ENCODE measurements at regions not wholly inside any gene's neighbourhood (a gene's known extent, or its start where the extent isn't known, plus 50 kb on each side); places are given as distances from the start of the nearest gene placed in this dataset.
"Not testable (repeated sequence)": the region's sequence is repeated elsewhere in the genome, so short reads cannot be mapped to it uniquely, and the experiment has no call there.

DNA sequence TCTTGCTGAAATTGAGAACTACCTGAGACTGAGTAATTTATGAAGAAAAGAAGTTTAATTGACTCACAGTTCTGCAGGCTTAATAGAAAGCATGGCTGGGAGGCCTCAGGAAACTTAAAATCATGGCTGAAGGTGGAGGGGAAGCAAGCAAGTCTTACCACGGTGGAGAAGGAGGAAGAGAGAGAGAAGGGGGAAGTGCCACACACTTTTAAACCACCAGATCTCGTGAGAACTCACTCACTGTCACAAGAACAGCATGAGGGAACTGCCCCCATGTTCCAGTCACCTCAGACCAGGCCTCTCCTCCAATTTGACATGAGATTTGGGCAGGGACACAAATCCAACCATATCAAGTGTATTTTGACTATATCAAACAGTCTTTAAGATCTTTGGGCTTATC lies 668.3 kb downstream of the SLCO4C1 start:
- H3K9me3 ChIP-seq (ENCODE audit: control insufficient read depth in 2 of 3, low read length in 3 of 3); H3K36me3 Mint-ChIP-seq; H3K4me1 Mint-ChIP-seq; H3K27ac Mint-ChIP-seq; H3K27me3 ChIP-seq (ENCODE audit: control insufficient read depth in 2 of 2, insufficient read depth in 2 of 2, low read length in 2 of 2); H3K36me3 ChIP-seq (ENCODE audit: control insufficient read depth in 2 of 3, insufficient read depth in 3 of 3, low read length in 3 of 3); ATAC-seq; intact Hi-C loops (cut with micrococcal nuclease); DNase-seq; H3K27ac ChIP-seq (ENCODE audit: low read depth, low read length); H3K4me1 ChIP-seq (ENCODE audit: control insufficient read depth in 2 of 2, insufficient read depth in 2 of 2, low read length in 2 of 2); H3K4me3 Mint-ChIP-seq; H3K4me3 ChIP-seq (ENCODE audit: low read length); H3K9me3 Mint-ChIP-seq; CTCF ChIA-PET; POLR2A ChIA-PET; H3K27me3 Mint-ChIP-seq: not testable (repeated sequence)

DNA sequence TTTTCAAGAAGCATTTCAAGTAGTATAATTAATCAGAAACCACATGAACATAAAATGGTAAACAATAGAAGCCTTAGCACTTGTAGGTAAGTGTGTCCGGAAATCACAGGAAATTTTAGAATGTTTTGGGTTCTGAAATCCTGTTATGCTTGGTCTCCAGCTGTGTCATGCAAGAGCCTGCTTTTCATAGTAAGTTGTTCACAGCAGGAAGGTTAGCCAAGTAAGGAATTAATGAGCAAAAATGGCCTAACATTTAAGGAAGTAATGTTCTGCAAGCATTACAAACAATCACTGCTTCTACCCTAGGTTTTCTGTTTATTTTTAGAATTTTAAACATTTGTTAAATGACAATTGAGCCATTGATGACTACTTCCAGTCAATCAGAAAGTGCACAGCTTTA lies 669.5 kb downstream of the SLCO4C1 start:
- ATAC-seq (no peak), DNase-seq (no peak)
- Mint-ChIP-seq H3K4me1 (no peaks in the 10 kb centered on the region), H3K4me3 (no peak overlapping the region), H3K27ac (no peak overlapping the region), H3K27me3 (no peaks in the 10 kb centered on the region), H3K36me3 (no peaks in the 10 kb centered on the region), H3K9me3 (peaks cover 0 to 9% (median 0%) of the 10 kb centered on the region in 11 donors)
- no peaks in the 10 kb centered on the region for H3K4me1 ChIP-seq (ENCODE audit: control insufficient read depth in 2 of 2, insufficient read depth in 2 of 2, low read length in 2 of 2)
- ChIA-PET POLR2A (no interaction called here), CTCF (no interaction called here)
- no peaks in the 10 kb centered on the region for H3K36me3 ChIP-seq (ENCODE audit: control insufficient read depth in 2 of 3, insufficient read depth in 3 of 3, low read length in 3 of 3)
- H3K9me3 ChIP-seq (ENCODE audit: control insufficient read depth in 2 of 3, low read length in 3 of 3) = no peaks in the 10 kb centered on the region
- no peak overlapping the region for H3K4me3 ChIP-seq (ENCODE audit: low read length)
- no peaks in the 10 kb centered on the region for H3K27me3 ChIP-seq (ENCODE audit: control insufficient read depth in 2 of 2, insufficient read depth in 2 of 2, low read length in 2 of 2)
- intact Hi-C loops (cut with micrococcal nuclease) = no loop called here
- no peak overlapping the region for H3K27ac ChIP-seq (ENCODE audit: low read depth, low read length)

DNA sequence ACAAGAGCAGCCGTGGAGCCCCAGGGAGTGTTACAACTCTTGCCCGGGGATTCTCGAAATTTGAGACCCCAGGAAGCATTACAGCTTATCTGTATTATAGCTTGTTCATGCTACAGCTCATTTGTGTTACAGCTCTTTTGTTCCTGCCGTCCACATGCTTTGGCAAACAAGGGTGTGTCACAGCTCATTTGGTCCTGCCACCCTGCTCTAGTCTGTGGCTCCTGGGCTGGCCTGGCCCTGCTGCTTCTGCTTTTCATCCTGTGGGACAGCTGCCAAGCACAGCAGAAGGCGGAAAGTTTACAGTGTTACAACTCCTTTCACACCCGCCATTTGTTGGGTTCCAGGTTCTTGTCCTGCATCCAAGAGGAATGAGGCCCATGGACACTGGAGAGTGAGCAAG lies 685.0 kb downstream of the SLCO4C1 start:
- Mint-ChIP-seq H3K4me1 (peaks cover 0 to 1% (median 0%) of the 10 kb centered on the region in 7 donors), H3K4me3 (no peak overlapping the region), H3K27me3 (no peaks in the 10 kb centered on the region), H3K9me3 (peaks cover 0 to 4% (median 0%) of the 10 kb centered on the region in 11 donors), H3K27ac (no peak overlapping the region), H3K36me3 (no peaks in the 10 kb centered on the region)
- intact Hi-C loops (cut with micrococcal nuclease) = no loop called here
- Histone ChIP-seq H3K27ac (ENCODE audit: low read depth, low read length) (no peak overlapping the region), H3K9me3 (ENCODE audit: control insufficient read depth in 2 of 3, low read length in 3 of 3) (no peaks in the 10 kb centered on the region), H3K27me3 (ENCODE audit: control insufficient read depth in 2 of 2, insufficient read depth in 2 of 2, low read length in 2 of 2) (no peaks in the 10 kb centered on the region), H3K4me1 (ENCODE audit: control insufficient read depth in 2 of 2, insufficient read depth in 2 of 2, low read length in 2 of 2) (no peaks in the 10 kb centered on the region), H3K4me3 (ENCODE audit: low read length) (no peak overlapping the region), H3K36me3 (ENCODE audit: control insufficient read depth in 2 of 3, insufficient read depth in 3 of 3, low read length in 3 of 3) (no peaks in the 10 kb centered on the region)
- POLR2A ChIA-PET = no interaction called here
- no peak for DNase-seq
- CTCF ChIA-PET = no interaction called here
- ATAC-seq = no peak

DNA sequence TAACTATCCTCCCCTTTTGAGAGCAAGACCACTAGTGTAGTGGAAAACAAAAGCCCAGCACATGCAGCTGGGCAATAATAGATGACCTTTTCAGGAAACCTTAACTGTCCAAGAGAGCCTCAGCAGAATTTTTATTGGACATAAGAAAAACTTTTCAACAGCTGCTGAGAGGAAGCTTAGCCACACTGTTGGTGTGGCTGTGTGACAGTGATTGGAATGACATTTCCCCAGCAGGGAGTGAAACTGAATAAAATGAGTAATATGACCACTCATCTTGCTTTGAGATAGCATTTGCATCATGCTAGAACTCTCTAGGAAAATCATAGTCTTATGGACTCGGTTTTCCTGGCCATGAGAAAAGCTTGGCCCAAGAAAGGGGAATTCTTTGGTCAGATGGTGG lies 687.8 kb downstream of the SLCO4C1 start:
- CTCF ChIA-PET = no interaction called here
- intact Hi-C loops (cut with micrococcal nuclease) = no loop called here
- Histone ChIP-seq H3K27ac (ENCODE audit: low read depth, low read length) (no peak overlapping the region), H3K27me3 (ENCODE audit: control insufficient read depth in 2 of 2, insufficient read depth in 2 of 2, low read length in 2 of 2) (no peaks in the 10 kb centered on the region), H3K4me3 (ENCODE audit: low read length) (no peak overlapping the region), H3K36me3 (ENCODE audit: control insufficient read depth in 2 of 3, insufficient read depth in 3 of 3, low read length in 3 of 3) (no peaks in the 10 kb centered on the region), H3K9me3 (ENCODE audit: control insufficient read depth in 2 of 3, low read length in 3 of 3) (no peaks in the 10 kb centered on the region), H3K4me1 (ENCODE audit: control insufficient read depth in 2 of 2, insufficient read depth in 2 of 2, low read length in 2 of 2) (no peaks in the 10 kb centered on the region)
- no peak for ATAC-seq
- POLR2A ChIA-PET = no interaction called here
- no peak overlapping the region for H3K4me3 Mint-ChIP-seq
- H3K9me3 Mint-ChIP-seq = peaks cover 0 to 8% (median 0%) of the 10 kb centered on the region in 11 donors
- no peaks in the 10 kb centered on the region for H3K36me3 Mint-ChIP-seq
- H3K27me3 Mint-ChIP-seq = no peaks in the 10 kb centered on the region
- H3K4me1 Mint-ChIP-seq = peaks cover 0 to 1% (median 0%) of the 10 kb centered on the region in 7 donors
- no peak overlapping the region for H3K27ac Mint-ChIP-seq
- no peak for DNase-seq

DNA sequence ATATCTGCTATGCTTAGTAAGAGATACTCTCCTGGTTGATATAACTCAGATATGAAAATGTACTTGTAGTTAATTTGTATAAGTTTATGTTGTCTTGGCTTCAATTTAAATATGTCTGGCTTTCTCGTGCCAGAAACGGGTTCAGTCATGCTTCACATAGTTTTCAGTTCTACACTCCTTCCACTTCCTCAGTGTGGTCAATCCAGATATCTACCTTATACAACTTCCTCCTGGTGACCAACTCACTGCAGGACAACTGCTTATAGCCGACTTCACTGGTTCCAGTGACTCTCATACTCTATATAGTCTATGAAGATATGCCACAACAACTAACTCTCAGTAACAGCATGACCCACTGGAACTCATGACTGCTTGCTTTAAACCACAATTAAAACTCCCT lies 690.4 kb downstream of the SLCO4C1 start:
- H3K36me3 ChIP-seq (ENCODE audit: control insufficient read depth in 2 of 3, insufficient read depth in 3 of 3, low read length in 3 of 3) = no peaks in the 10 kb centered on the region
- DNase-seq = no peak
- CTCF ChIA-PET = no interaction called here
- no peaks in the 10 kb centered on the region for H3K27me3 ChIP-seq (ENCODE audit: control insufficient read depth in 2 of 2, insufficient read depth in 2 of 2, low read length in 2 of 2)
- H3K36me3 Mint-ChIP-seq = no peaks in the 10 kb centered on the region
- no peaks in the 10 kb centered on the region for H3K27me3 Mint-ChIP-seq
- H3K27ac Mint-ChIP-seq = no peak overlapping the region
- H3K4me3 Mint-ChIP-seq = no peak overlapping the region
- peaks cover 0 to 1% (median 0%) of the 10 kb centered on the region in 7 donors for H3K4me1 Mint-ChIP-seq
- no peak overlapping the region for H3K27ac ChIP-seq (ENCODE audit: low read depth, low read length)
- H3K4me1 ChIP-seq (ENCODE audit: control insufficient read depth in 2 of 2, insufficient read depth in 2 of 2, low read length in 2 of 2) = no peaks in the 10 kb centered on the region
- POLR2A ChIA-PET = no interaction called here
- intact Hi-C loops (cut with micrococcal nuclease) = no loop called here
- no peak overlapping the region for H3K4me3 ChIP-seq (ENCODE audit: low read length)
- ATAC-seq = no peak
- no peaks in the 10 kb centered on the region for H3K9me3 ChIP-seq (ENCODE audit: control insufficient read depth in 2 of 3, low read length in 3 of 3)
- H3K9me3 Mint-ChIP-seq = peaks cover 0 to 8% (median 0%) of the 10 kb centered on the region in 11 donors

DNA sequence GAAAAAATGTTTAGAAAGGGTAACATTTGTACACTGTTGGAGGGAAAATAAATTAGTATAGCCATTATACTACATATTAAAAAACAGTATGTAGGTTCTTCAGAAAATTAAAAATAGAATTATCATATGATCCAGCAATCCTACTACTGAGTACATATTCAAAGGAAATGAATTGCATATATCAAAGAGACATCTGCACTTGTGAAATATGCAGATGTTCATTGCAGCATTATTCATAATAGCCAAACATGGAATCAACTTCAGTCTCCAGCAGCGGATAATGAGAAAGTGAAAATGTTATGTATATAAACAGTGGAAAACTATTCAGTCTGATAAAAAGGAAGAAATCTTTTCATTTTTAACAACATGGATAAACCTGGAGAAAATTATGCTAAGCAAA lies 695.5 kb downstream of the SLCO4C1 start:
- H3K4me1 ChIP-seq (ENCODE audit: control insufficient read depth in 2 of 2, insufficient read depth in 2 of 2, low read length in 2 of 2) = no peaks in the 10 kb centered on the region
- Mint-ChIP-seq H3K36me3 (no peaks in the 10 kb centered on the region), H3K9me3 (peaks cover 0 to 19% (median 7%) of the 10 kb centered on the region in 11 donors), H3K27me3 (no peaks in the 10 kb centered on the region), H3K27ac (no peak overlapping the region), H3K4me3 (no peak overlapping the region), H3K4me1 (no peaks in the 10 kb centered on the region)
- no peak for ATAC-seq
- intact Hi-C loops (cut with micrococcal nuclease) = no loop called here
- CTCF ChIA-PET = no interaction called here
- H3K27ac ChIP-seq (ENCODE audit: low read depth, low read length) = no peak overlapping the region
- no peak overlapping the region for H3K4me3 ChIP-seq (ENCODE audit: low read length)
- peaks cover 0 to under 1% (median 0%) of the 10 kb centered on the region in 3 experiments for H3K9me3 ChIP-seq (ENCODE audit: control insufficient read depth in 2 of 3, low read length in 3 of 3)
- no peak for DNase-seq
- POLR2A ChIA-PET = no interaction called here
- H3K36me3 ChIP-seq (ENCODE audit: control insufficient read depth in 2 of 3, insufficient read depth in 3 of 3, low read length in 3 of 3) = no peaks in the 10 kb centered on the region
- no peaks in the 10 kb centered on the region for H3K27me3 ChIP-seq (ENCODE audit: control insufficient read depth in 2 of 2, insufficient read depth in 2 of 2, low read length in 2 of 2)

DNA sequence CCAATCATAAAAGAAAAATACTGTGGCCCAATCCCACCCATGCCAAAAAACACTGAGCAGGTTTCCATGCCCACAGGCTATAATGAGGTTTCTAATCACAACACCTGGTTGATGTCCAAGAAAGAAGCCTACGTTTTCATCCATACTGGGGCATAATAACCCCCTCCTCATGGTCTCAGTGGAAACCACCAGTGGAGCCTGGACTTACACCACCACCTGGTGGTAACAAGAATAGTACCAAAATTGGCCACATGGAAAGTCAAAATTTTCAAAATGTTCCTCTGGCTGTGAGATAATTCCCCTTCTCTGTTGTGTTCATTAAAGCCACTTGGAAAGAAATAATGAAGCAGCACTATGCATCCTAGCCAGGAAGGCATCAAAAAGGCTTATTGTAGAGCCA lies 687.3 kb upstream of the ST8SIA4 start:
- DNase-seq (no peak), ATAC-seq (no peak)
- H3K4me3 ChIP-seq (ENCODE audit: low read length) = no peak overlapping the region
- H3K4me1 ChIP-seq (ENCODE audit: control insufficient read depth in 2 of 2, insufficient read depth in 2 of 2, low read length in 2 of 2) = no peaks in the 10 kb centered on the region
- ChIA-PET CTCF (no interaction called here), POLR2A (no interaction called here)
- H3K4me1 Mint-ChIP-seq = no peaks in the 10 kb centered on the region
- H3K9me3 Mint-ChIP-seq = peaks cover 0 to 16% (median 7%) of the 10 kb centered on the region in 11 donors
- H3K27ac Mint-ChIP-seq = no peak overlapping the region
- no peak overlapping the region for H3K4me3 Mint-ChIP-seq
- no peaks in the 10 kb centered on the region for H3K27me3 ChIP-seq (ENCODE audit: control insufficient read depth in 2 of 2, insufficient read depth in 2 of 2, low read length in 2 of 2)
- intact Hi-C loops (cut with micrococcal nuclease) = no loop called here
- H3K36me3 ChIP-seq (ENCODE audit: control insufficient read depth in 2 of 3, insufficient read depth in 3 of 3, low read length in 3 of 3) = no peaks in the 10 kb centered on the region
- H3K27me3 Mint-ChIP-seq = no peaks in the 10 kb centered on the region
- H3K27ac ChIP-seq (ENCODE audit: low read depth, low read length) = no peak overlapping the region
- peaks cover 0 to 3% (median 0%) of the 10 kb centered on the region in 5 donors for H3K36me3 Mint-ChIP-seq
- H3K9me3 ChIP-seq (ENCODE audit: control insufficient read depth in 2 of 3, low read length in 3 of 3) = peaks cover 0 to 7% (median 0%) of the 10 kb centered on the region in 3 experiments

All from naive thymus-derived CD4-positive, alpha-beta T cell (primary cell).